Heart left ventricle (tissue), 16 donors: ENCODE measurements at regions not wholly inside any gene's neighbourhood (a gene's known extent, or its start where the extent isn't known, plus 50 kb on each side); places are given as distances from the start of the nearest gene placed in this dataset.
A peak's percentile ranks its signal among the peaks of the same experiment; 100 is the strongest.

Experiments
- ATAC-seq, 4 donors: fragments of 200-7000 bp; cut with Tn5 transposase; one replicate each; pipeline ENCODE4 v1.9.1; 2020 to 2022; ENCODE audit warnings: moderate library complexity in 4 of 4, mild to moderate bottlenecking in 3 of 4, moderate number of reproducible peaks in 1 of 4
- DNase-seq, 5 donors: peaks; one replicate each; pipeline ENCODE4 v3.0.0-alpha.2; 2020
- H3K27ac ChIP-seq, 12 donors: fragments of 200-600 bp; sonication (generic) in 4 of 12; one replicate each; pipeline versions ENCODE4 v1.5.0 to v1.8.0; 2016 to 2022; ENCODE audit warnings: mild to moderate bottlenecking in 2 of 12
- H3K27me3 ChIP-seq, 9 donors: fragments of 200-600 bp; sonication (generic) in 2 of 9; one replicate each; pipeline versions ENCODE4 v1.5.1 to v1.8.0; 2016 to 2022; ENCODE audit warnings: mild to moderate bottlenecking in 3 of 9
- H3K36me3 ChIP-seq, 9 donors: fragments of 200-600 bp; sonication (generic) in 2 of 9; one replicate each; pipeline versions ENCODE4 v1.5.0 to v1.8.0; 2018 to 2022; ENCODE audit warnings: mild to moderate bottlenecking in 2 of 9
- H3K4me1 ChIP-seq, 12 donors: fragments of 200-600 bp; sonication (generic) in 4 of 12; one replicate each; pipeline versions ENCODE4 v1.5.0 to v1.8.0; 2016 to 2022; ENCODE audit warnings: mild to moderate bottlenecking in 3 of 12
- H3K4me3 ChIP-seq, 12 donors: fragments of 200-600 bp; sonication (generic) in 4 of 12; one replicate each; pipeline versions ENCODE4 v1.5.0 to v1.8.0; 2017 to 2022; ENCODE audit warnings: mild to moderate bottlenecking in 9 of 12, moderate library complexity in 4 of 12
- H3K9me3 ChIP-seq, 12 donors: fragments of 200-600 bp; sonication (generic) in 4 of 12; one replicate each; pipeline versions ENCODE4 v1.5.0 to v1.8.0; 2016 to 2022; ENCODE audit warnings: mild to moderate bottlenecking in 1 of 12
- CTCF ChIP-seq, 12 donors: fragments of 200-600 bp; sonication (generic) in 4 of 12; IDR thresholded peaks; one replicate each; pipeline versions ENCODE4 v1.5.0 to v1.8.0; 2018 to 2022; ENCODE audit warnings: antibody characterized with exemption in 12 of 12, mild to moderate bottlenecking in 5 of 12
- POLR2A ChIP-seq, 2 donors: fragments of 450-650 bp; IDR thresholded peaks; one replicate each; pipeline ENCODE4 v1.6.1; 2017; ENCODE audit warnings: antibody characterized with exemption in 2 of 2, mild to moderate bottlenecking in 2 of 2, moderate library complexity in 2 of 2
- WGBS, 4 donors: extraction: QIAGEN DNeasy Blood & Tissue Kit in 2 of 4; methylation state at CpG; one replicate each; pipeline versions ENCODE4 v1.1.5 to v1.1.7; 2013 to 2018; 5-methylcytosine and 5-hydroxymethylcytosine counted together
- intact Hi-C, 10 donors: fragments of 100-400 bp; cut with DNase I; formaldehyde crosslinking; loops; one replicate each; pipeline versions ENCODE4 v1.11.1 to v1.14.2; 2022
- donor health status: ischemic (EF 13 %, LVEDD 7.1; RV severe dilation, severe dysfunction).
- donor health status: healthy with polysubstance abuse.
- donor health status: DM: no; HTN: yes; CAD: no.
- donor health status: DM: no; HTN: no; CAD: no.
- donor health status: ischemic (EF 25% LVEDD 6.9; RV normal size, moderate dysfunction).
- donor health status: ischemic (EF 25% LVEDD 5.7; RV mildly dilated, moderate dysfunction).
- donor health status: healthy.
- donor health status: DM: yes; HTN: yes; CAD: no.
- donor health status: ischemic (EF 35%, LVEDD 5.7; RV mildly dilated, moderate dysfunction).
- donor health status: nonischemic (EF 11% LVEDD 7.7; RV severe dilation, severe dysfunction).
- donor health status: DM: yes; HTN: yes; CAD: no.
- donor health status: PGD.
- donor health status: ischemic (EF 29% LVEDD 5.4; RV normal size, mild dysfunction).
- donor health status: nonischemic (EF 23%, LVEDD 6.1; RV moderate dilation, normal function).

DNA sequence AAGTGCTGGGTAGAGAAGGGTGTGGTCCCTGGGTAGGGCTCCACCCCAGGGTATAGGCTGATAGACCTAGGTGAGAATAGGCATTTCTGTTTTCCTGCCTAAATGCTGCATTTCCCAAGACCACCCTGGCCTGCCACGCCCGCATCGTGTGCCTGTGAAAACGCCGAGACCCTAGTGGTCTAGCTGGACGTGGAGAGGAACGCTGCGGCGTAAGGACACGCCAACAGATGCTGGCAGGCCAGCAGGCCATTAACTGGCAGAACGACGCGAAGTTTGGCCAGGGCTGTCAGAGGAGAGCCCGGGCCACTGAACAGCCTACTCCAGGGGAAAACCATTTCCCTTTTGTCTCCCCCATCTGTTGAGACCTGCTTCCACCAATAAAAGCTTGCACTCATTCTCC lies 373.2 kb upstream of the FIGN start:
- Histone ChIP-seq H3K9me3 (peaks cover 0 to 7% (median 0%) of the 10 kb centered on the region in 12 donors), H3K27ac (no peak overlapping the region), H3K4me1 (no peaks in the 10 kb centered on the region), H3K36me3 (no peaks in the 10 kb centered on the region), H3K27me3 (no peaks in the 10 kb centered on the region), H3K4me3 (no peak overlapping the region)
- DNase-seq (peak in 1 of 5 donors; percentile 27), ATAC-seq (no peak)
- WGBS, 4 donors, result 94 to 97% (median 94%) methylated on average over 14 of the region's 14 CpGs
- intact Hi-C loops, result no loop called here
- TF ChIP-seq POLR2A (IDR thresholded peaks at IDR 0.05) (no peak), CTCF (IDR thresholded peaks at IDR 0.05) (no peak)

GRCh38 chr2:164103271-164103670 lies 367.5 kb upstream of the FIGN start:
- TF ChIP-seq CTCF (IDR thresholded peaks at IDR 0.05) (no peak), POLR2A (IDR thresholded peaks at IDR 0.05) (no peak)
- intact Hi-C loops, result no loop called here
- no peak overlapping the region for H3K4me3 ChIP-seq
- peaks cover 0 to 7% (median 0%) of the 10 kb centered on the region in 12 donors for H3K9me3 ChIP-seq
- ATAC-seq (no peak), DNase-seq (no peak)
- WGBS, 4 donors, result 80 to 83% (median 82%) methylated on average over 6 of the region's 6 CpGs
- H3K4me1 ChIP-seq, result no peaks in the 10 kb centered on the region
- H3K36me3 ChIP-seq, result no peaks in the 10 kb centered on the region
- no peaks in the 10 kb centered on the region for H3K27me3 ChIP-seq
- no peak overlapping the region for H3K27ac ChIP-seq

GRCh38 chr2:164102366-164102765 lies 366.6 kb upstream of the FIGN start:
- Histone ChIP-seq H3K4me1 (no peaks in the 10 kb centered on the region), H3K27me3 (no peaks in the 10 kb centered on the region), H3K36me3 (no peaks in the 10 kb centered on the region), H3K4me3 (no peak overlapping the region), H3K27ac (no peak overlapping the region), H3K9me3 (peaks cover 0 to 7% (median 0%) of the 10 kb centered on the region in 12 donors)
- WGBS, 4 donors, result 67 to 73% (median 67%) methylated on average over 1 of the region's 1 CpG
- DNase-seq, result no peak
- intact Hi-C loops, result no loop called here
- ATAC-seq, result no peak
- no peak for TF ChIP-seq POLR2A (IDR thresholded peaks at IDR 0.05)
- TF ChIP-seq CTCF (IDR thresholded peaks at IDR 0.05), result no peak

- H3K36me3 ChIP-seq, result no peaks in the 10 kb centered on the region
- H3K4me1 ChIP-seq, result no peaks in the 10 kb centered on the region
- intact Hi-C loops, result no loop called here
- H3K9me3 ChIP-seq, result peaks cover 0 to 10% (median 0%) of the 10 kb centered on the region in 12 donors
- ATAC-seq (no peak), DNase-seq (no peak)
- no peak for TF ChIP-seq POLR2A (IDR thresholded peaks at IDR 0.05)
- no peak for TF ChIP-seq CTCF (IDR thresholded peaks at IDR 0.05)
- H3K4me3 ChIP-seq, result no peak overlapping the region
- 81 to 85% (median 83%) methylated on average over 4 of the region's 4 CpGs for WGBS, 4 donors
- H3K27ac ChIP-seq, result no peak overlapping the region
- H3K27me3 ChIP-seq, result no peaks in the 10 kb centered on the region
Observed at GRCh38 chr2:164091673-164092072, 355.9 kb upstream of the FIGN start.
